HepG2 (cell line): ENCODE measurements at regions not wholly inside any gene's neighbourhood (a gene's known extent, or its start where the extent isn't known, plus 50 kb on each side); places are given as distances from the start of the nearest gene placed in this dataset.

Source experiments
- ATAC-seq: fragments of 200-7000 bp; cut with Tn5 transposase; 3 replicates; pipeline ENCODE4 v1.9.1; 2020; ENCODE audit warnings: mild to moderate bottlenecking, moderate library complexity
- BruUV-seq: library from RNA; stranded (reverse); fragments of 400-500 nt; replicated peaks from 2 replicates; lab custom pipeline; 2021; lab: Mats Ljungman, UMichigan
- CTCF ChIA-PET: fragments of 300-600 bp; formaldehyde crosslinking; extraction: SDS; loops from one replicate; lab custom pipeline; 2021; ENCODE audit warnings: low total read pairs, inconsistent platforms, low intra/inter-chr PET ratio; lab: Yijun Ruan, JAX
- POLR2A ChIA-PET: fragments of 350-600 bp; sonication (Branson Sonifier 250); formaldehyde crosslinking; loops from one replicate; lab custom pipeline; 2020; ENCODE audit warnings: antibody characterized with exemption, inconsistent platforms; lab: Yijun Ruan, JAX
- DNase-seq: peaks from one replicate; pipeline ENCODE4 v3.0.0-alpha.2; 2015; ENCODE audit warnings: low spot score
- FAIRE-seq: peaks from 3 replicates; lab custom pipeline; 2011; peaks lifted over from hg19 to GRCh38; lab: Jason Lieb, UNC
- H2AFZ ChIP-seq: one replicate; pipeline ENCODE4 v1.6.1; 2011; ENCODE audit warnings: low read length, inconsistent platforms
- H3K27ac ChIP-seq: fragments of 300-600 bp; 3 replicates; pipeline ENCODE4 v1.8.0; 2011; ENCODE audit warnings: mixed run types, mild to moderate bottlenecking, mixed read lengths, low read length, inconsistent platforms; ENCODE audit not compliant: insufficient read depth; ENCODE audit errors: extremely low read length
- H3K27me3 ChIP-seq, 2 experiments: fragments of 200-600 bp in 1 of 2; 2 replicates in 1 of 2; 3 replicates in 1 of 2; pipeline versions ENCODE4 v1.6.0 to v1.8.0; 2011; ENCODE audit warnings: low read length in 2 of 2, mild to moderate bottlenecking in 2 of 2, moderate library complexity in 2 of 2, inconsistent platforms in 1 of 2; ENCODE audit not compliant: insufficient read depth in 2 of 2, control insufficient read depth in 1 of 2
- H3K36me3 ChIP-seq, 2 experiments: fragments of 200-600 bp in 1 of 2; replicated peaks in 1 of 2; 2 replicates in 1 of 2; 3 replicates in 1 of 2; pipeline versions ENCODE4 v1.5.1 to v1.8.0; 2011; ENCODE audit warnings: low read length in 2 of 2, inconsistent platforms in 1 of 2; ENCODE audit not compliant: insufficient read depth in 2 of 2, control insufficient read depth in 1 of 2
- H3K4me1 ChIP-seq: 2 replicates; pipeline ENCODE4 v1.5.1; 2012; ENCODE audit warnings: low read length, inconsistent platforms; ENCODE audit not compliant: insufficient read depth
- H3K4me2 ChIP-seq: 2 replicates; pipeline ENCODE4 v1.6.0; 2011; ENCODE audit warnings: low read depth, low read length, inconsistent platforms
- H3K4me3 ChIP-seq, 3 experiments: fragments of 200-600 bp in 1 of 3; sonication (generic), shearing (Covaris generic) in 1 of 3; replicated peaks in 1 of 3; 2 replicates each; pipeline ENCODE4 v1.5.1; 2011 to 2016; ENCODE audit warnings: low read length in 3 of 3, inconsistent platforms in 2 of 3, low read depth in 2 of 3, mild to moderate bottlenecking in 2 of 3, control low read depth in 1 of 3, mixed read lengths in 1 of 3; ENCODE audit not compliant: insufficient read depth in 1 of 3
- H3K79me2 ChIP-seq: one replicate; pipeline ENCODE4 v1.6.1; 2011; ENCODE audit warnings: low read length, inconsistent platforms; ENCODE audit not compliant: insufficient read depth
- H3K9ac ChIP-seq: 2 replicates; pipeline ENCODE4 v1.6.0; 2011; ENCODE audit warnings: mild to moderate bottlenecking, low read depth, low read length, inconsistent platforms; ENCODE audit not compliant: insufficient read depth
- H3K9me3 ChIP-seq: 2 replicates; pipeline ENCODE4 v1.5.1; 2012; ENCODE audit warnings: mild to moderate bottlenecking, low read length
- H4K20me1 ChIP-seq: 2 replicates; pipeline ENCODE4 v1.6.0; 2011; ENCODE audit warnings: inconsistent platforms, mild to moderate bottlenecking, low read length, moderate library complexity; ENCODE audit not compliant: insufficient read depth
- ATF2 ChIP-seq: sonication (generic); formaldehyde crosslinking; IDR thresholded peaks from 2 replicates; pipeline ENCODE4 v1.4.0; 2020; ENCODE audit warnings: missing genetic modification reagents
- HDAC1 ChIP-seq: sonication (generic); formaldehyde crosslinking; IDR thresholded peaks from 2 replicates; pipeline ENCODE4 v1.5.1; 2020; ENCODE audit warnings: mild to moderate bottlenecking, missing genetic modification reagents
- MAFF ChIP-seq: IDR thresholded peaks from 2 replicates; pipeline ENCODE4 v1.6.1; 2011; ENCODE audit warnings: low read depth, low read length, improper control_type of control experiment
- NR3C1 ChIP-seq: sonication (generic); formaldehyde crosslinking; IDR thresholded peaks from 2 replicates; pipeline ENCODE4 v1.4.0; 2020; ENCODE audit warnings: missing genetic modification reagents
- PHB2 ChIP-seq: fragments of 450-650 bp; IDR thresholded peaks from 2 replicates; pipeline ENCODE4 v1.6.1; 2018; ENCODE audit not compliant: partially characterized antibody
- PITX1 ChIP-seq: sonication (generic); formaldehyde crosslinking; IDR thresholded peaks from 2 replicates; pipeline ENCODE4 v1.5.1; 2020; ENCODE audit warnings: mild to moderate bottlenecking, missing genetic modification reagents
- SNAPC2 ChIP-seq: sonication (generic); formaldehyde crosslinking; IDR thresholded peaks from 2 replicates; pipeline ENCODE4 v1.8.1; 2022; ENCODE audit warnings: mild to moderate bottlenecking, missing genetic modification reagents
- SOX13 ChIP-seq, 3 experiments: fragments of 450-650 bp in 1 of 3; sonication (generic) in 1 of 3; formaldehyde crosslinking in 1 of 3; IDR thresholded peaks in 2 of 3; conservative IDR thresholded peaks in 1 of 3; 2 replicates each; pipeline versions ENCODE4 v1.5.0 to v1.6.1; 2016 to 2020; ENCODE audit warnings: antibody characterized with exemption in 1 of 3, mild to moderate bottlenecking in 1 of 3, missing compliant biosample characterization in 1 of 3, missing genetic modification reagents in 1 of 3, moderate library complexity in 1 of 3
- ZBTB26 ChIP-seq: IDR thresholded peaks from 2 replicates; pipeline ENCODE4 v1.6.1; 2016; ENCODE audit warnings: missing compliant biosample characterization, missing genetic modification reagents, borderline replicate concordance
- ZBTB42 ChIP-seq: sonication (generic); formaldehyde crosslinking; IDR thresholded peaks from 2 replicates; pipeline ENCODE4 v1.5.0; 2020; ENCODE audit warnings: mild to moderate bottlenecking, missing genetic modification reagents
- ZNF10 ChIP-seq: sonication (generic); formaldehyde crosslinking; IDR thresholded peaks from 2 replicates; pipeline ENCODE4 v1.4.0; 2020; ENCODE audit warnings: mild to moderate bottlenecking, low read depth, missing genetic modification reagents, borderline replicate concordance
- ZNF180 ChIP-seq: sonication (generic); formaldehyde crosslinking; IDR thresholded peaks from 2 replicates; pipeline ENCODE4 v1.4.0; 2020; ENCODE audit warnings: low read depth, missing genetic modification reagents, borderline replicate concordance
- ZNF234 ChIP-seq: sonication (generic); formaldehyde crosslinking; conservative IDR thresholded peaks from 2 replicates; pipeline ENCODE4 v1.5.1; 2020; ENCODE audit warnings: mild to moderate bottlenecking, missing genetic modification reagents
- ZNF441 ChIP-seq: sonication (generic); formaldehyde crosslinking; IDR thresholded peaks from 2 replicates; pipeline ENCODE4 v1.7.0; 2021; ENCODE audit warnings: missing genetic modification reagents, borderline replicate concordance
- ZNF543 ChIP-seq: sonication (generic); formaldehyde crosslinking; IDR thresholded peaks from 2 replicates; pipeline ENCODE4 v1.4.0; 2020; ENCODE audit warnings: mild to moderate bottlenecking, missing genetic modification reagents
- ZNF672 ChIP-seq: sonication (generic); formaldehyde crosslinking; IDR thresholded peaks from 2 replicates; pipeline ENCODE4 v1.8.1; 2022; ENCODE audit warnings: missing genetic modification reagents
- ZNF749 ChIP-seq: sonication (generic); formaldehyde crosslinking; IDR thresholded peaks from 2 replicates; pipeline ENCODE4 v1.8.0; 2022; ENCODE audit warnings: mild to moderate bottlenecking, missing genetic modification reagents, moderate library complexity, borderline replicate concordance
- ZSCAN21 ChIP-seq: sonication (generic); formaldehyde crosslinking; IDR thresholded peaks from 2 replicates; pipeline ENCODE4 v1.8.0; 2022; ENCODE audit warnings: mild to moderate bottlenecking, missing genetic modification reagents, moderate library complexity, borderline replicate concordance
- WGBS: methylation state at CpG from one replicate; pipeline ENCODE4 v1.1.6; 2017; ENCODE audit warnings: low lambda C conversion rate; 5-methylcytosine and 5-hydroxymethylcytosine counted together
- in situ Hi-C: cut with HindIII; loops from 2 replicates; pipeline ENCODE4 v1.10.0; 2017; ENCODE audit warnings: low pct_unique_long_range_greater_than_20kb; ENCODE audit not compliant: extremely low pct_ligation_motif_present
- intact Hi-C: fragments of 100-400 bp; cut with micrococcal nuclease; formaldehyde crosslinking; loops from one replicate; pipeline ENCODE4 v1.10.0; 2022; ENCODE audit not compliant: unreplicated experiment
- TF ChIP-seq, protein P1 (sequence below): sonication (generic); formaldehyde crosslinking; IDR thresholded peaks from 2 replicates; pipeline ENCODE4 v1.4.0; 2020; ENCODE audit warnings: mild to moderate bottlenecking, missing genetic modification reagents

DNA sequence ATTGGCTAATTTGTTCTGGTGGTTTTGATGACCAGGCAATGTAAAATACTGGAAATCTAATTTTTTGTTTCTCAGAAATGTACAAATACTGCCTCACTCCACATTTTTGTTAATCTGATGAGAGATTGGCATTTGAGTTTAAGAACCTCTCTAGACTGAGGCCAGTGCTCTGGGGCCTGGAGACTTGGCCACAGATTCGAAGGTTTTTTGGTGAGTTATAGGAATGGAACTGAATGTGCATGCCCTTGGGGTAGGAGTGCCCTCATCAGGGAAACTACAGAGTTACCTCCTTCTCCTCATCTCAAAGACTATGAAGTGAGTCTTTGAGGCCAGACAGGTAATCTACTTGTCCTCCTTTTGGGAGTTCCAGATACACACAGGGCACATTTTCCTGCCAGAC lies 347.9 kb downstream of the LTN1 start:
- FAIRE-seq, result no peak
- no peak overlapping the region for H3K9ac ChIP-seq
- intact Hi-C loops (no loop called here), in situ Hi-C loops (no loop called here)
- ATAC-seq, result no peak
- no peak overlapping the region for H2AFZ ChIP-seq
- H3K4me2 ChIP-seq, result no peak overlapping the region
- H3K27me3 ChIP-seq, result no peaks in the 10 kb centered on the region
- H3K79me2 ChIP-seq, result no peaks in the 10 kb centered on the region
- no peaks in the 10 kb centered on the region for H4K20me1 ChIP-seq
- WGBS, result 0% methylated on average over 1 of the region's 1 CpG
- ChIA-PET CTCF (no interaction called here), POLR2A (no interaction called here)
- H3K27ac ChIP-seq, result no peak overlapping the region
- no peak overlapping the region for H3K4me3 ChIP-seq
- no peaks in the 10 kb centered on the region for H3K9me3 ChIP-seq
- no TSS peak for BruUV-seq
- no peaks in the 10 kb centered on the region for H3K36me3 ChIP-seq
- DNase-seq, result no peak
- H3K4me1 ChIP-seq, result no peaks in the 10 kb centered on the region
- TF ChIP-seq HDAC1 (no peak), ZBTB42 (CRISPR knock-in tag) (no peak), PHB2 (no peak), SNAPC2 (CRISPR knock-in tag) (no peak), PITX1 (CRISPR knock-in tag) (no peak), ZNF749 (CRISPR knock-in tag) (no peak), ZNF234 (CRISPR knock-in tag) (no peak), ZNF10 (CRISPR knock-in tag) (no peak), ZNF672 (no peak), ZSCAN21 (CRISPR knock-in tag) (no peak), NR3C1 (no peak), ZNF441 (CRISPR knock-in tag) (no peak), ZNF180 (CRISPR knock-in tag) (no peak), ATF2 (CRISPR knock-in tag) (no peak), MAFF (no peak), ZNF543 (CRISPR knock-in tag) (no peak), ZBTB26 (no peak), SOX13 (IDR thresholded peaks at IDR 0.05) (no peak), SOX13 (CRISPR knock-in tag; conservative IDR thresholded peaks at IDR 0.05 in 1 of 2, IDR thresholded peaks at IDR 0.05 in 1 of 2) (no peak)
- TF ChIP-seq, protein P1, sequence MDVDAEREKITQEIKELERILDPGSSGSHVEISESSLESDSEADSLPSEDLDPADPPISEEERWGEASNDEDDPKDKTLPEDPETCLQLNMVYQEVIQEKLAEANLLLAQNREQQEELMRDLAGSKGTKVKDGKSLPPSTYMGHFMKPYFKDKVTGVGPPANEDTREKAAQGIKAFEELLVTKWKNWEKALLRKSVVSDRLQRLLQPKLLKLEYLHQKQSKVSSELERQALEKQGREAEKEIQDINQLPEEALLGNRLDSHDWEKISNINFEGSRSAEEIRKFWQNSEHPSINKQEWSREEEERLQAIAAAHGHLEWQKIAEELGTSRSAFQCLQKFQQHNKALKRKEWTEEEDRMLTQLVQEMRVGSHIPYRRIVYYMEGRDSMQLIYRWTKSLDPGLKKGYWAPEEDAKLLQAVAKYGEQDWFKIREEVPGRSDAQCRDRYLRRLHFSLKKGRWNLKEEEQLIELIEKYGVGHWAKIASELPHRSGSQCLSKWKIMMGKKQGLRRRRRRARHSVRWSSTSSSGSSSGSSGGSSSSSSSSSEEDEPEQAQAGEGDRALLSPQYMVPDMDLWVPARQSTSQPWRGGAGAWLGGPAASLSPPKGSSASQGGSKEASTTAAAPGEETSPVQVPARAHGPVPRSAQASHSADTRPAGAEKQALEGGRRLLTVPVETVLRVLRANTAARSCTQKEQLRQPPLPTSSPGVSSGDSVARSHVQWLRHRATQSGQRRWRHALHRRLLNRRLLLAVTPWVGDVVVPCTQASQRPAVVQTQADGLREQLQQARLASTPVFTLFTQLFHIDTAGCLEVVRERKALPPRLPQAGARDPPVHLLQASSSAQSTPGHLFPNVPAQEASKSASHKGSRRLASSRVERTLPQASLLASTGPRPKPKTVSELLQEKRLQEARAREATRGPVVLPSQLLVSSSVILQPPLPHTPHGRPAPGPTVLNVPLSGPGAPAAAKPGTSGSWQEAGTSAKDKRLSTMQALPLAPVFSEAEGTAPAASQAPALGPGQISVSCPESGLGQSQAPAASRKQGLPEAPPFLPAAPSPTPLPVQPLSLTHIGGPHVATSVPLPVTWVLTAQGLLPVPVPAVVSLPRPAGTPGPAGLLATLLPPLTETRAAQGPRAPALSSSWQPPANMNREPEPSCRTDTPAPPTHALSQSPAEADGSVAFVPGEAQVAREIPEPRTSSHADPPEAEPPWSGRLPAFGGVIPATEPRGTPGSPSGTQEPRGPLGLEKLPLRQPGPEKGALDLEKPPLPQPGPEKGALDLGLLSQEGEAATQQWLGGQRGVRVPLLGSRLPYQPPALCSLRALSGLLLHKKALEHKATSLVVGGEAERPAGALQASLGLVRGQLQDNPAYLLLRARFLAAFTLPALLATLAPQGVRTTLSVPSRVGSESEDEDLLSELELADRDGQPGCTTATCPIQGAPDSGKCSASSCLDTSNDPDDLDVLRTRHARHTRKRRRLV, result no peak
